ENCODE measurements at regions not wholly inside any gene's neighbourhood (a gene's known extent, or its start where the extent isn't known, plus 50 kb on each side); places are given as distances from the start of the nearest gene placed in this dataset.

- Histone ChIP-seq H3K9me3 (no peaks in the 10 kb centered on the region), H3K4me3 (no peak overlapping the region), H3K36me3 (no peaks in the 10 kb centered on the region), H3K27me3 (no peaks in the 10 kb centered on the region), H3K27ac (no peak overlapping the region), H3K4me1 (no peaks in the 10 kb centered on the region)
- no peak for TF ChIP-seq CTCF (IDR thresholded peaks at IDR 0.05)
- WGBS, 2 donors: 69 to 80% methylated on average over 4 of the region's 4 CpGs
- no peak for DNase-seq (ENCODE audit: low spot score in 2 of 2)
These were observed 147.9 kb upstream of the EGR2 start for GRCh38 chr10:62964026-62964425.

GRCh38 chr10:62961951-62962523 lies 145.9 kb upstream of the EGR2 start:
- WGBS, 2 donors: 35 to 39% methylated on average over 3 of the region's 3 CpGs
- Histone ChIP-seq H3K27ac (no peak overlapping the region), H3K9me3 (no peaks in the 10 kb centered on the region), H3K4me1 (no peaks in the 10 kb centered on the region), H3K4me3 (no peak overlapping the region), H3K36me3 (no peaks in the 10 kb centered on the region), H3K27me3 (no peaks in the 10 kb centered on the region)
- no peak for DNase-seq (ENCODE audit: low spot score in 2 of 2)
- TF ChIP-seq EP300 (IDR thresholded peaks at IDR 0.05) (no peak), POLR2A (IDR thresholded peaks at IDR 0.05) (no peak), CTCF (IDR thresholded peaks at IDR 0.05) (no peak)

DNA sequence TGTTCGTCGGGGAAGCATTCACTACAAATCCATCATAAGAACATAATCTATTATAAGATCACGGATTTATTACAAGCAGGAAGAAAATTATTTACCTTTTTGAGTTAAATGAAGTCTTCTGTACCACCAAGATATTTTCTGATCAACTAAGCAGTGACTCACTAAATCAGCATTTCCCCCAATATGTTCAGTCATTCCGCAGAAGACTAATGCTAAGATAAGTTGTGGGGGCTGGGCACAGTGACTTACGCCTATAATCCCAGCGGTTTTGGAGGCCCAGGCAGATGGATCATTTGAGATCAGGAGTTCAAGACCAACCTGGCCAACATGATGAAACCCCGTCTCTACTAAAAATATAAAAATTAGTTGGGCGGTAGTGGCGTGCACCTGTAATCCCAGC lies 144.2 kb upstream of the EGR2 start:
- Histone ChIP-seq H3K27me3 (no peaks in the 10 kb centered on the region), H3K36me3 (no peaks in the 10 kb centered on the region), H3K4me1 (no peaks in the 10 kb centered on the region), H3K27ac (no peak overlapping the region), H3K9me3 (no peaks in the 10 kb centered on the region), H3K4me3 (no peak overlapping the region)
- TF ChIP-seq CTCF (IDR thresholded peaks at IDR 0.05) (no peak), EP300 (IDR thresholded peaks at IDR 0.05) (no peak), POLR2A (IDR thresholded peaks at IDR 0.05) (no peak)
- DNase-seq (ENCODE audit: low spot score in 2 of 2): no peak
- WGBS, 2 donors: 91 to 93% methylated on average over 9 of the region's 9 CpGs

DNA sequence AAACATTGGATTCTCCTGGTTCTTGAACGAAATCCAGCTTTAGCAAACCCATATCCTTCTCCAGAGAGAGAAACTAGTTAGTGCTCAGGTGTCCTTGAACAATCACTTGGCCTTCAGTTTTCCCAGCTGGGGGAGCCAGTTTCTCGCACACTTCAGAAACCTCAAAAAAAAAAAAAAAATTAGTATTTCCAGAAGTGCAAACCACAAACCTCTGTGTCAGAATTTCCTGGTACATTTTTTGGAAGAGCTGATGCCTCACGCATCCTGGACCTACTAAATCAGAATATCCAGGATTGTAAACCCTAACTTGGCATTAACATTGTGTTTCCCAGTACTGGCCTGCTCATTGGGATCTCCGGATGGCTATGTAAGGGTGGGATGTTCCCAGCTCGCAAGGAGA lies 143.4 kb upstream of the EGR2 start:
- Histone ChIP-seq H3K4me1 (no peaks in the 10 kb centered on the region), H3K4me3 (no peak overlapping the region), H3K36me3 (no peaks in the 10 kb centered on the region), H3K9me3 (no peaks in the 10 kb centered on the region), H3K27me3 (no peaks in the 10 kb centered on the region), H3K27ac (no peak overlapping the region)
- no peak for DNase-seq (ENCODE audit: low spot score in 2 of 2)
- TF ChIP-seq CTCF (IDR thresholded peaks at IDR 0.05) (no peak), EP300 (IDR thresholded peaks at IDR 0.05) (no peak), POLR2A (IDR thresholded peaks at IDR 0.05) (no peak)
- WGBS, 2 donors: 71% methylated on average over 5 of the region's 5 CpGs

- WGBS, 2 donors: 89 to 100% methylated on average over 1 of the region's 1 CpG
- DNase-seq (ENCODE audit: low spot score in 2 of 2): no peak
- Histone ChIP-seq H3K27ac (no peak overlapping the region), H3K4me3 (no peak overlapping the region), H3K9me3 (no peaks in the 10 kb centered on the region), H3K27me3 (no peaks in the 10 kb centered on the region), H3K36me3 (no peaks in the 10 kb centered on the region), H3K4me1 (no peaks in the 10 kb centered on the region)
- TF ChIP-seq EP300 (IDR thresholded peaks at IDR 0.05) (no peak), POLR2A (IDR thresholded peaks at IDR 0.05) (no peak), CTCF (IDR thresholded peaks at IDR 0.05) (no peak)
These were observed 142.8 kb upstream of the EGR2 start for GRCh38 chr10:62958980-62959379.

Measured in tibial nerve (tissue), 4 donors.